Loucy (cell line): ENCODE measurements at regions not wholly inside any gene's neighbourhood (a gene's known extent, or its start where the extent isn't known, plus 50 kb on each side); places are given as distances from the start of the nearest gene placed in this dataset.

Experiments used
- EZH2phosphoT487 ChIP-seq: fragments of 200-600 bp; IDR thresholded peaks from 2 replicates; pipeline ENCODE4 v1.6.1; 2018; ENCODE audit warnings: antibody characterized with exemption, mild to moderate bottlenecking, moderate library complexity, borderline replicate concordance
- TF ChIP-seq, protein P1 (sequence below): fragments of 200-600 bp; sonication (generic); conservative IDR thresholded peaks from 2 replicates; pipeline ENCODE4 v1.5.1; 2014; ENCODE audit warnings: mild to moderate bottlenecking, antibody characterized with exemption, low read length

DNA sequence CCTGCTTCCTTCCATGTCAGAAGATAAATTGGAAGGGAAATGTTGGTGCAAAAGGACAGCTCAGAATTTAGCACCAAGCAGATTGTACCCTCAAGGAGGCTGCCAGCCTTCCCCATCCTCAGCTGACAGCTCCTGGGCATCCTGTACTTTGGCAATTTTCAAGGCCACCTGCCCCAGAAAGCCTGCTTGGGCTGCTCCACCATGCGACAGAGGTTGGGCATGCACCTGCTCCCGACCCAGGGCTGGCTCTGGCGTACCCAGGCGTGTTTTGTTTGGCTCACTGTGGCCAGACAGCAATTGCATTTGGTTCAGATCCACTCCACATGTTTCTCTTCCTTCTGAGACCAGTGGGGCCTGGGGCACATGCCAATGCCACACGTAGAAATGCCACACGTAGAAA is 547.8 kb downstream of the NPHP4 start:
- TF ChIP-seq, protein P1, sequence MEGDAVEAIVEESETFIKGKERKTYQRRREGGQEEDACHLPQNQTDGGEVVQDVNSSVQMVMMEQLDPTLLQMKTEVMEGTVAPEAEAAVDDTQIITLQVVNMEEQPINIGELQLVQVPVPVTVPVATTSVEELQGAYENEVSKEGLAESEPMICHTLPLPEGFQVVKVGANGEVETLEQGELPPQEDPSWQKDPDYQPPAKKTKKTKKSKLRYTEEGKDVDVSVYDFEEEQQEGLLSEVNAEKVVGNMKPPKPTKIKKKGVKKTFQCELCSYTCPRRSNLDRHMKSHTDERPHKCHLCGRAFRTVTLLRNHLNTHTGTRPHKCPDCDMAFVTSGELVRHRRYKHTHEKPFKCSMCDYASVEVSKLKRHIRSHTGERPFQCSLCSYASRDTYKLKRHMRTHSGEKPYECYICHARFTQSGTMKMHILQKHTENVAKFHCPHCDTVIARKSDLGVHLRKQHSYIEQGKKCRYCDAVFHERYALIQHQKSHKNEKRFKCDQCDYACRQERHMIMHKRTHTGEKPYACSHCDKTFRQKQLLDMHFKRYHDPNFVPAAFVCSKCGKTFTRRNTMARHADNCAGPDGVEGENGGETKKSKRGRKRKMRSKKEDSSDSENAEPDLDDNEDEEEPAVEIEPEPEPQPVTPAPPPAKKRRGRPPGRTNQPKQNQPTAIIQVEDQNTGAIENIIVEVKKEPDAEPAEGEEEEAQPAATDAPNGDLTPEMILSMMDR: no peak
- no peak for TF ChIP-seq EZH2phosphoT487
